ENCODE measurements at regions not wholly inside any gene's neighbourhood (a gene's known extent, or its start where the extent isn't known, plus 50 kb on each side); places are given as distances from the start of the nearest gene placed in this dataset.

DNA sequence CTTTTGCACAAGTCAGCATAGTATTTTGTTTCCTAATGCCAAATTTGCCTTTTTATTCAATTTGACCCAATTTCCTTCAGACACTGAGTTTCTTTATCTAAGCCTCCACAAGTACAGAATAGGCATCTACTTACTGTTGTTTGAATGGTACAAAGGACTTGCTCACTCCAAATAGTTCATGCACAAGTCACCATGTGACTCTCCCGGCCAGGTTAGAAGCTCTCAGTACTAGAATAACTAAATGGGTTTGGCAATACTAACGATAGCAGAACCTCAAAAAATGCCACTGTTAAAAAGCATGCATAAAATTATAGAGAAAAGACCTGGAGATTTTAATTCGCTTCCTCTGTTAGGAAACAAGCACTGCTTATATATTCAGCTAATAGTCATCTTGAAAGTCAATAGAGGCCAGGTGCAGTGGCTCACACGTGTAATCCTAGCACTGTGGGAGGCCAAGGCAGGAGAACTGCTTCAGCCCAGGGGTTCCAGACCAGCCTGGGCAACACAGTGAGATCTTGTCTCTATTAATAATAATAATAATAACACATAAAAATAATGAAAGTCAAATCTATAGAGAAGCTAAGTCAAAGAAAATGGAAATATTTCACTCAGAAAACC lies 335.8 kb upstream of the MBL2 start:
- Histone ChIP-seq H3K36me3 (no peaks in the 10 kb centered on the region), H3K4me3 (ENCODE audit: low read depth, low read length) (no peak overlapping the region), H3K9me3 (ENCODE audit: severe bottlenecking) (no peaks in the 10 kb centered on the region), H3K27me3 (ENCODE audit: insufficient read depth, low read depth, severe bottlenecking) (no peaks in the 10 kb centered on the region), H3K27ac (no peak overlapping the region)
- DNase-seq: no peak
- TF ChIP-seq CTCF (IDR thresholded peaks at IDR 0.05; ENCODE audit: low read depth, low read length): no peak

- TF ChIP-seq CTCF (IDR thresholded peaks at IDR 0.05; ENCODE audit: low read depth, low read length): no peak
- no peak for DNase-seq
- H3K27ac ChIP-seq: no peak overlapping the region
- no peak overlapping the region for H3K4me3 ChIP-seq (ENCODE audit: low read depth, low read length)
- no peaks in the 10 kb centered on the region for H3K9me3 ChIP-seq (ENCODE audit: severe bottlenecking)
- no peaks in the 10 kb centered on the region for H3K36me3 ChIP-seq
- no peaks in the 10 kb centered on the region for H3K27me3 ChIP-seq (ENCODE audit: insufficient read depth, low read depth, severe bottlenecking)
Measured at GRCh38 chr10:53107711-53108110, 335.1 kb upstream of the MBL2 start.

GRCh38 chr10:53102424-53102823 lies 329.8 kb upstream of the MBL2 start:
- Histone ChIP-seq H3K36me3 (no peaks in the 10 kb centered on the region), H3K9me3 (ENCODE audit: severe bottlenecking) (no peaks in the 10 kb centered on the region), H3K27ac (no peak overlapping the region), H3K27me3 (ENCODE audit: insufficient read depth, low read depth, severe bottlenecking) (no peaks in the 10 kb centered on the region), H3K4me3 (ENCODE audit: low read depth, low read length) (no peak overlapping the region)
- no peak for TF ChIP-seq CTCF (IDR thresholded peaks at IDR 0.05; ENCODE audit: low read depth, low read length)
- DNase-seq: no peak

- DNase-seq: no peak
- TF ChIP-seq CTCF (IDR thresholded peaks at IDR 0.05; ENCODE audit: low read depth, low read length): no peak
- no peak overlapping the region for H3K27ac ChIP-seq
- no peaks in the 10 kb centered on the region for H3K36me3 ChIP-seq
- H3K4me3 ChIP-seq (ENCODE audit: low read depth, low read length): no peak overlapping the region
- no peaks in the 10 kb centered on the region for H3K27me3 ChIP-seq (ENCODE audit: insufficient read depth, low read depth, severe bottlenecking)
- H3K9me3 ChIP-seq (ENCODE audit: severe bottlenecking): no peaks in the 10 kb centered on the region
Measured at GRCh38 chr10:53093878-53094277, 321.3 kb upstream of the MBL2 start.

DNA sequence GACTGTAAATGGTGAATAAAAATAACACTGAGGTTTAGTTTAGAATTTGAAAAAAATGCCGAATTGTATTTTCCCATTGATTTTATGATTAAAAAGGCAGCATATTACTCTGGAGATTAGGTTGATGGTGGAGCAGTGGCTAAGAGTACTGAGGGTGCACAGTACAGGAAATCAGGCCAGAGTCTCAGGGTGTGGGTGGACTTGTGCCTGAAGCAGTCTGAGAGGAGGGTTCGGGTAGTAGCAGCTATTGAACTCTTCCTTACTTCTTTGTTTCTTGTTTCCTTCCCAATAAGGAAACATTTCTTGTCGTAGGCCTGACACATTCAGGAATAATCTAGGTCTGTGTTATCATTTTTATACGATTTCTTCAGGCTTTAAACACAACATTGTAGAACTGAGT lies 319.0 kb upstream of the MBL2 start:
- Histone ChIP-seq H3K27ac (no peak overlapping the region), H3K27me3 (ENCODE audit: insufficient read depth, low read depth, severe bottlenecking) (no peaks in the 10 kb centered on the region), H3K36me3 (no peaks in the 10 kb centered on the region), H3K9me3 (ENCODE audit: severe bottlenecking) (no peaks in the 10 kb centered on the region), H3K4me3 (ENCODE audit: low read depth, low read length) (no peak overlapping the region)
- no peak for TF ChIP-seq CTCF (IDR thresholded peaks at IDR 0.05; ENCODE audit: low read depth, low read length)
- DNase-seq: no peak

GRCh38 chr10:53088961-53089360 lies 316.4 kb upstream of the MBL2 start:
- Histone ChIP-seq H3K4me3 (ENCODE audit: low read depth, low read length) (no peak overlapping the region), H3K27me3 (ENCODE audit: insufficient read depth, low read depth, severe bottlenecking) (no peaks in the 10 kb centered on the region), H3K36me3 (no peaks in the 10 kb centered on the region), H3K27ac (no peak overlapping the region), H3K9me3 (ENCODE audit: severe bottlenecking) (no peaks in the 10 kb centered on the region)
- DNase-seq: no peak
- TF ChIP-seq CTCF (IDR thresholded peaks at IDR 0.05; ENCODE audit: low read depth, low read length): no peak

Data from WERI-Rb-1 (cell line).